ENCODE measurements at regions not wholly inside any gene's neighbourhood (a gene's known extent, or its start where the extent isn't known, plus 50 kb on each side); places are given as distances from the start of the nearest gene placed in this dataset.
"Not testable (repeated sequence)": the region's sequence is repeated elsewhere in the genome, so short reads cannot be mapped to it uniquely, and the experiment has no call there.

- not testable (repeated sequence) for DNase-seq
Observed at GRCh38 chr22:22052548-22053139, 70.1 kb upstream of the TOP3B start.

GRCh38 chr22:22051032-22051431 lies 68.4 kb upstream of the TOP3B start:
- not testable (repeated sequence) for DNase-seq

DNA sequence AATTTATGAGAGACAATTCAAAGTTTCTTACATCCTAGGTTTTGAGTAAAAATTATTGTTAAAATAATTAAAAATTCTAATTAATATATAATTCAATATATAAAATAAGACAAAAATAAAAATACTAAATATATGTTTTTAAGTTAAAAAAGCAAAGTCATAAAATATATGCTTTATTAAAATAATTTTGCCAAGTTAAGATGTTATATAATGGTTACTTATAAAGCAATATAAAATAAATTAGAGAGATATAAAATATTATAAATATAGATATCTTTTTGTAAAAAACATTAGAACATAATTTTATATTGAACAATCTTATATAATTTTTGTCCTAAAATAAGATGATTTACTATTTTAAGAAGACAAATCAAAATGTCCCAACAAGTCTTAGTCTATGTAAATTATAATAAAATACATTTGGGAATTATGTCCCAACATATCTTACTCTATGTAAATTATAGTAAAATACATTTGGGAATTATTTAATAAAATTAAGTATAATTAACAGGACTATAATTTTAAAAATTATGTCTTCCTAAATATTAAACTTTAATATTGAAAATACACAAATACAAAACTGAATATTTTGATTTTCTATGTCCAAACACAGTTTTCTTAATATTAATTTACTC lies 67.7 kb upstream of the TOP3B start:
- DNase-seq = no peak

DNA sequence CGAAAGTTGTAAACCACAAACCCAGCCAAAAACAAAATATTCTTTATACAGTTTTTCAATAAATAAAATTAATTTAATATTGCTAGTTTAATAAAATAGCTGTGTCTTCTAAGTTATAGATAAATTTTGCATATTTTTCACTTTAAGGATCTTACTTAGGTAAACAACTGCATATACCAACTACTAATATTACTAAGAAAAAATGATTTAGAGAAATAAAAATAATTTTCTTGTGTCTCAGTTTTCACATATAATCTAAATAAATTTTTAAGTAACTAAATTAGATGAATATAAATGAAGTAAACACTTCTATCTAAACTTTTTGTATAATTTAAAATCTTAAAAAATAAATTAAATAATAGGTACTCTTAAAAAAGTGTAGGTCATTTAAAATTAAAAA lies 67.1 kb upstream of the TOP3B start:
- no peak for DNase-seq

- DNase-seq = no peak
Observed at GRCh38 chr22:22048981-22049531, 66.5 kb upstream of the TOP3B start.

DNA sequence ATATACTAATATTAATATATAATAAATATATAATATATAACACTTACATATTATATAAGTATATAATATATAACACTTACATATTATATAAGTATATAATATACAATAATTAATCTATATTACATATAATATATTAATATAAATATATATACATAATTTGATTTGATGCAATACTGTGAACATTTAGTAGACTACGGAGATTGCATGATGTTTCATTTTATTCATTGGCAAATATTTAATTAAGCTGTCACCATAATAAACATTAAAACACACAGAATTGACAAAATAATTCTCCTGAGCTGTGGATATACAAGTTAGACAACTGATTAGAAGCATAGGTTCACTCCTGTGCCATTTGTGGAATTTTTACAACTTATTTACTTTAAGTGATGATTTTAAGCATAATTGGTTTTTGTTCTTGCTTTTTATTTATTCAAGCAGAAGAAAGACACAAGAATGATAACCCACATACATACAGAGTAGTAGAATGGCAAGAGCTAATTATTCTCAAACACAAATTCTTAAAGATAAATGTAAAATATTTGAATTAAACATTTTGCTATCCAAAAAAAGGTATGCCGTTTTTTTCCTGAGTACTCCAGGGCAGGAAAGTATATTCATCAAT lies 65.8 kb upstream of the TOP3B start:
- no peak for DNase-seq

GRCh38 chr22:22047776-22048175 lies 65.2 kb upstream of the TOP3B start:
- no peak for DNase-seq

DNA sequence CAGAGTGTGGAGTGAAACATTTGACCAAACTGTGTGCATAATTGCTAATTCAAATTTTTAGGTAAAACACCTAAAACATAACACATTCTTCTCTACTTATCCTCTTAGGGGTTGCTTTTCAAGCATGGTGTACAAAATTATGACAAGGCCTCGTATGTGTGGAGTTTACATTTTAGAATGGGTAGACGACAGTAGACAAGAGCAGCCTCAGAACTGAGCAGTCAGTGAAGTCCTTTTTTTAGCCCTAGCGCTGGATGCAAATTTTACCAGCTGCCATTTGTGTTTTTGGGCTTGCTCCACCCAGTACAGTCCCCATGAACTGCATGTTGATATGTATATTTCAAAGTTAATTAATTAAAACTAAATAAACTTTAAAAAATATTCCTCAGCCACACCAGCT lies 64.7 kb upstream of the TOP3B start:
- no peak for DNase-seq

DNA sequence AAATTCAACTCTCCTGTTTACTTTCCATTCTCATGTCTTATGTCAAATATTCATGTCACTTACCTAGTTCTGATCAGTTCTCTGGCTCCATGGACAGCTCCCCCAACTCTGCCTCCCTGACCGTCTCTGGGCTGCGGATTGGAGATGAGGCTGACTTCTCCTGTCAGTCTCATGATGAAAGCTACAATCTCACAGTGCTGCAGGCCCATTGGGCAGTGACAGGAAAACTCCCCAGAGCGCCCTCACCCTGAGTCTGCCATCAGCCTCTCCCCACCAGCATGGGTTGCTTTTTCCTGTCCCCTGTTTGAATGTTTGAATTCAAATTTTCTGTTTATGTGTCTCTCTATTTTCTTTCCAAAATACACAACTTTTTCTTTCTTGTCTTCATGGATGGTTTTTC lies 63.8 kb upstream of the TOP3B start:
- no peak for DNase-seq

GRCh38 chr22:22045571-22046335 lies 63.2 kb upstream of the TOP3B start:
- DNase-seq = no peak

DNA sequence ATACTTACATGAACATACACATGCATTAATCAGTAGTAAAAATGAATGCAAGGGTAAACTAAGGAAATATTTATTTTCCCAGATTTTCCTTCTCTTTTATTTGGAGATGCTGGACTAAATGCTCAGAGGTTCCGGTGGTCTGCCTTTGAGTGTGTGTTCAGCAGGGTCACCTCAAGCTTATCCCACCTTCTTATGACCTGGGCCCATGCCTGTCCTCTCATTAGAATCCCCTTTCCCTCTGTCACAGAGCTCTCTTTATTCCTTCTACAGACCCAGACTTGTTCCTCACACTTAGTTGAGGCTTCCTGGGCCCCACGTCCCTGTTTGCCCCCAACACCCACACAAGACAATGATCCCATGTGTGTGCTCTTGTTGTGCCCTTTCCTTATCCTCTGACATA lies 61.6 kb upstream of the TOP3B start:
- no peak for DNase-seq

DNA sequence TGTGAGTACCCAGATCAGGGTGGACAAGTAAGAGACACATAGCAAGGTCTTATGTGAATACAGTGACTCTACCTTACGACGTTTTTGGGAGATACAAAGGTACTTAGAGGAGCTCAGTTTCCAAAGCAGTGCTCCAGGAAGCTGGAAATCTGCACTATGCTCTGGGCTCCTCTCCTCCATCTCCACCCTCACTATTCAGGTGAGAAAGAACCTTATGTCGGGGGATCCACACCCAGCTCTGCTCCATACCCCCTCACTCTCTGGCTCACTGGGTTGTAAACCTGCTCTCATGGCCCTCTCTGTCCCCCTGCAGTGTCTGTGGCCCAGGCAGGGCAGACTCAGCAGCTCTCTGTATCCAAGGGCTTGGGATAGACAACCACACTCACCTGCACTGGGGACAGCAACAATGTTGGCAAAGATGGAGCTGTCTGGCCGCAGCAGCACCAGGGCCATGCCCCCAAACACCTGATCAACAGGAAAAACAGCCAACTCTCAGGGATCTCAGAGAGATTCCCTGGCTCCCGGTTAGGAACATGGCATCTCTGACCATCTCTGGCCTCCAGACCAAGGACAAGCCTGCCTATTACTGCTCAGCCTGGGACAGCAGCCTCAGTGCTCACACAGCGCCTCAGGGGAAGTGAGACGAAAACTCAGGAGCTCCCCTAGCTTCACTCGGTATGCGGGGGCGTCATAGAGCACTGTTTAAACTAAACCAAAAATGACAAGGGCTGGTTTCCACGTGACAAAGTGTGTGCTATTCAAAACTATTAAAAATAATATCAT lies 60.9 kb upstream of the TOP3B start:
- no peak for DNase-seq

DNA sequence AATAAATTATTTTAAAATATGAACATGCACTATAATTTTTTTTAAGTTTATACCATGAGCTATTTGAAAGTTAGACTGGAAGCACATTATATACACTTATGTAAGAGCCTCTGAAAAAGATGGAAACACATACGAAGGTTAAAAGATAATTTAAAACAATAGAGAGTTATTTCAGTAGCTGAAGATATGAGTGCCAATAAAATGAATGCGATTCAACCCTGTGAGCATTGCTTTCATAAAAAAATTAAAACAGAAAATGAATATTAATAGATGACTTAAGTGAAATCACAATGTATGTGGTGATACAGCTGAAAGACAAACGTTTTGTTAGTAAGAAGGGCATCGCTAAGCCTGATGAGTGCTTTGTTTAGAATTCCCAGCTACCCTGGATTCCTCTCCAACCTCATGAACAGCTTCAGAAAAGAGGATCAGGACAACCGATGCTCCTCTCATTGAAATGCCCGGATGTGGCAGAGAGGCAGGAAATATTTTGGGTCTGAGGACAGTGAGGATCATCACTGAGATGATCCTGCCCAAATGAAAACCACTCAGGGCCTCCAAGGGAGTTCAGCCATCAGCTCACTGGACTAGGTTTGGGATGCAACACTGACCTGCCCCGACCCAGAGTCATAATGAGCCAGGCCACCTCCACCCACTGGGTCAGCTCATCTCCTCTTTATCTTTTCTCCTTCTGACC lies 60.2 kb upstream of the TOP3B start:
- DNase-seq = no peak

DNA sequence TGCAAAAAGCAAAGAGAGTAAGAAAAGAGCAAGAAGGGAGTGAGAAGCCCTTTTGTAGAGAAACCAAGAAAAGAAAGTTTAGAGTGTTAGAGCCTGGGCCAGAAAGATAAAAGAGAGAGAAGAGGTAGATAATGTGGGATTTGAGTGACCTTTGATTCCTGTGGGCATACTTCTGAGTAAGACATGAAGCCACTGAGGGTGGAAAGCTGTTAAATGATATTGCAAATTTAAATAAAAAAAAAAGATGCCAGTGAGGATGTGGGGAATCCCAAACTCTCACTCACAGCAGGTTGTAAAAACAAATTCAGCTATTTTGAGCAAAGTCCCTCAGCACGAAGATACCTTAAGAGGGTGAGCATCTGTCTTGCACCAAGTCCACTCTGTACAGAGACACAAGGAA lies 59.4 kb upstream of the TOP3B start:
- no peak for DNase-seq

DNA sequence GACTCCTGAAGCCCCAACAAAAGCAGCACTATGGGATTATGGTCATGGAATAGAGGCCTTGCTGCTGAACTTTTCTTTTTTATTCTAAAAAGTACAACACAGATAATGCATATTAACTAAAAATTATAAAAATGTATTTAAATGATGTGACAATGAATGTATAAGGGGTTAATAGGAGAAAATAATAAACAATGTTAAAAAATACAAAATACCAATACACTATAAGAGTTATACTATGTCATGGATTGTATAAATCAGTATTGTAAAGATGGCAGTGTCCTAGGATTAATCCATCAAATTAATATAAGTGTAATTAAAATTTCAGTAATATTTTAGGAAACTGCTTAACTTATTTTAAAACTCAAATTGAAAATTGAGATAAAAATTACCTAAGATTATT lies 58.3 kb upstream of the TOP3B start:
- no peak for DNase-seq

DNA sequence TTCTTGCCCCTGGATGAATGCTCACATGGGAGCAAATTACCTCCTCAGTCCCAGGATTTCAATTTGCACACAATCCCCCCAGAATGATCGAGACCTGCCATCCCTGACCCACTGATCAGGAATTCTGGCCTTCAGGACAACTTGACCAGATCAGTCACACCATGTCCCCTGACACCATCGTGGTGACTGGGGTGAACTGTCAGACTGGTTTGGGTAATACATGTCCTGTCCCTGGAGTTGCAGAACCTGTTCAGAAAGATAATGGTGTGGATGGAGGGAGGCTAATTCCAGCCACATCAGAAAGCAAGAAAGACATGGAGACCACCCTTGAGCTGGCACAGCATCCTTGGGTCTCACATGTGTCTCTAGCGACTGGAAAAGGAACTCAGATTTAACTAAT lies 57.9 kb upstream of the TOP3B start:
- no peak for DNase-seq

- DNase-seq = no peak
Observed at GRCh38 chr22:22039286-22040074, 56.9 kb upstream of the TOP3B start.

DNA sequence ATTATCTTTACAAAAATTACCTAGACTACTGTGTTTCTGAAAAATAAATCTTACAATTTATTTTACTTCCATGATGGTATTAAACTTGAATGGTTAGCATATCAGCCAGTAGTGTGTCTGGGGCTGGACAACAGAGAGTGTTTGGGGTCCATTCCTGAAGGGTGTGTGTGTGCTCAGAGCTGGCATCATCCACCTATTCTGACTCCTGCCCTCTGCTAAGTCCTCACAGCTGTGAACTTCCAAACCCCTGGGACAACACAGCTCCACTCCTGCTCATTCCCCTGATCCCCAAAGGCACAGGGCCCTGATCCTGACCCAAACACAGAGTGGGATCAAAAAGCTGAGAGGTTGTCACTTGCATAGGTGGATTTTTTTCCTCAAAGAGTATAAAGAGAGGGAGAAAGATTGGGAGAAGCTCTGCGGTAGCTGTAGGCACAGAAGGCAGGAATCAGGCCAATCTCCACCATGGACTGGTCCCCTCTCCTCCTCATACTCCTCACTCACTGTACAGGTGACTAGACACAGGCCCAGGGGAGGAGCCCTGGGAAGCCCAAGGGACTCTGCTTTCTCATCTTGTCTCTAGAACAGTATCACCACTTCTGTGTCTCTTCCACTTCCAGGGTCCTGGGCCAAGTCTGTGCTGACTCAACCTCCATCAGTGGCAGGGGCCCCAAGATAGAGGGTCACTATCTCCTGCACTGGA lies 55.7 kb upstream of the TOP3B start:
- no peak for DNase-seq

- no peak for DNase-seq
Observed at GRCh38 chr22:22037740-22038139, 55.2 kb upstream of the TOP3B start.

GRCh38 chr22:22037229-22037628 lies 54.6 kb upstream of the TOP3B start:
- DNase-seq = no peak

DNA sequence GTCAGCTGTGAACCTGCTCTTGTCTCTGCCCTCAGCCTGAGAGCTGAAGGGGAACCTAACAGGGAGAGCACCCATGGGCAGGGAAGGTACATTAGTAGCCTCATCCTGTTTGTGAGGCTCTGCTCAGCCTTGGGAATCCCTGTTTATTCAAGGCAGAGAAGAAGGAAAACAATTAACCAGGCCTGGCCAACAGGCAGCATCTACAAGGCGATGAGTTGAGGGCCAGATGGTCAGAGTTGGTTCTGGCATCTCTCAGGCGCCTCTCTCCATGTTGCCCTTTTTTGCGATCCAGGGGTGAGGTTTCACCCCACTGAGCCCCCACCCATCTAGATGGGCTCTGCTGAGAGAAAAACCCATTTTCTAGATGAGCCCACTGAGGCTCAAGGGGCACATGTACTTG lies 54.0 kb upstream of the TOP3B start:
- DNase-seq = no peak

Data from T-helper 2 cell (primary cell).